ENCODE measurements at regions not wholly inside any gene's neighbourhood (a gene's known extent, or its start where the extent isn't known, plus 50 kb on each side); places are given as distances from the start of the nearest gene placed in this dataset.

- no peak for TF ChIP-seq EGR1 (IDR thresholded peaks at IDR 0.05; ENCODE audit: low read depth)
- TF ChIP-seq CTCF (IDR thresholded peaks at IDR 0.05 in 2 of 3, conservative IDR thresholded peaks at IDR 0.05 in 1 of 3; ENCODE audit: borderline replicate concordance in 1 of 3, insufficient read depth in 1 of 3, low read depth in 2 of 3, low read length in 2 of 3): no peak
- TF ChIP-seq EZH2 (IDR thresholded peaks at IDR 0.05): no peak
- no peak for TF ChIP-seq POLR2A (IDR thresholded peaks at IDR 0.05; ENCODE audit: borderline replicate concordance, extremely low read depth, insufficient read depth, insufficient read length)
- TF ChIP-seq ZFX (IDR thresholded peaks at IDR 0.05): no peak
- TF ChIP-seq SIN3A (IDR thresholded peaks at IDR 0.05; ENCODE audit: low read depth): no peak
- no peak for TF ChIP-seq JUND (IDR thresholded peaks at IDR 0.05)
- no peak for TF ChIP-seq SRF (IDR thresholded peaks at IDR 0.05; ENCODE audit: low read depth)
Observed at GRCh38 chr1:163422738-163423404, 101.1 kb downstream of the NUF2 start.

Measured in HCT116 (cell line).